Epidermal melanocyte (primary cell): ENCODE measurements at regions not wholly inside any gene's neighbourhood (a gene's known extent, or its start where the extent isn't known, plus 50 kb on each side); places are given as distances from the start of the nearest gene placed in this dataset.

Experiments used
- DNase-seq: peaks from one replicate; pipeline ENCODE4 v3.0.0; 2011; ENCODE audit warnings: low spot score; ENCODE audit not compliant: insufficient read length

DNA sequence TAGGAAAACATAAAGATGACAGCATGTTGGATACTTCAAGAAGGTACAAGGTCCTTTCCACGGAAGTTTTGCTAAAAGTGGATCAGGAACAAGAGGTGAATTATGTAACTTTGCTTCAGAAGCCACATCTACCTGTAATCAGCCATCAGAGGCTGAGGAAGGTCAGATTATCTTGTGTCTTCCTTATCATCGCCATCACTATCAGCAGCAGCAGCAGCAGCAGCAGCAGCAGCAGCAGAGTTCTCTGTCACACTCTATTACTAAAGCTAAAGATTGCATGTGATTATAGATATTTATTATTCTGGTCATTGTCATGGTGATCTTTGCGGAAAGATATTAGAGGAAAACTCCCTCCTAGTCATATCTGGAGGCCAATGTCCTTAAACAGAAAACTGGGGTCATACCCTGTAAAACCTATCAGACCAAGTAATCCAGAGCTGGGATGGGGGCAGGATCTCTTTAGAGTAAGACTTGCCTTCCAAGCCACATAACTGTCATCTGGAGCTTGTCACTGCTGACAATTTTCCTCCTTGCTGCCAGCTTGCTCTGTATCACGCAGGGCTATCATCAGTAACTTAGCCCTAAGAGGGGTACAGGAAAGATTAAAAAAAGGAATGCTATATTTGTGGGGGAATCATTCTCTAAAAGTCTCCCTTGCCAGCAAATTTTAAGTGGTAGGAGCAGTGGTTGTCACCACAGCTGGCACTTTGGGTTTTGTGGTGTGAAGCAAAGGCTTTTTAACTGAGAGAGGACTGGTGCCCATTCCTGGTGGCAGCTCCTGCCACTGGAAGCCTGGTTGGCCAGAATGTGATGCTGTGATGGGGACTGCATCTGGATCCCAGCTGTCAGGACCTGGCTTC lies 130.9 kb upstream of the RASGRP1 start:
- DNase-seq, result no peak

DNA sequence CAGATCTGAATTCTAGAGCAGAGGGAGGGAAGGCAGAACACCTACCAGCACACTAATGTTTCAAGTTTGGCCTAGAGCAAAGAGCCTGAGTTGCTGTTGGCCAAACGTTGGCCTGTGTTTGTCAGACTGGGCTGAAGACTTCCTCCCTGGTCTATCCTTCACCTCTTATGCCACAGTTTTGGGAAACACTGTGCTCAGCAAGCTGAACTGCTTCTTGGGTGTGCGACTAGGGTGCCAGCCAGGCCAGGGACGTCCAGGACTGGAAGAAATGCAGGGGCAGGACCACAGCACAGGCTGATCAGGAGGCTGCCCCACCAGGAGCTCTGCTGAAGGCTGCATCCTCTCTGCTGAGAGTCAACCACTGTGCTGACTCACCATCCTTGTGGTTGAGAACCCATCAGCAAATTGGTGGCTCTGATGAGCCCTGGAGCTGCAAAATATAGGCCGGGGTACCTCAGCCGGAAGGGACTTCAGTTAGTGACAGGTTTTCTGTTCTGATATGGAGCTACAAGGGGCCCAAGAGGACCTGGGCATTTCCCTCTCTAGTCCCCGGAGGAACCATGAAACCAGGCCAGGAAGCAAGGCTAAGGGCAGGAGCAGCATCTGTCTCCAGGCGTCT lies 131.6 kb upstream of the RASGRP1 start:
- DNase-seq, result no peak

DNA sequence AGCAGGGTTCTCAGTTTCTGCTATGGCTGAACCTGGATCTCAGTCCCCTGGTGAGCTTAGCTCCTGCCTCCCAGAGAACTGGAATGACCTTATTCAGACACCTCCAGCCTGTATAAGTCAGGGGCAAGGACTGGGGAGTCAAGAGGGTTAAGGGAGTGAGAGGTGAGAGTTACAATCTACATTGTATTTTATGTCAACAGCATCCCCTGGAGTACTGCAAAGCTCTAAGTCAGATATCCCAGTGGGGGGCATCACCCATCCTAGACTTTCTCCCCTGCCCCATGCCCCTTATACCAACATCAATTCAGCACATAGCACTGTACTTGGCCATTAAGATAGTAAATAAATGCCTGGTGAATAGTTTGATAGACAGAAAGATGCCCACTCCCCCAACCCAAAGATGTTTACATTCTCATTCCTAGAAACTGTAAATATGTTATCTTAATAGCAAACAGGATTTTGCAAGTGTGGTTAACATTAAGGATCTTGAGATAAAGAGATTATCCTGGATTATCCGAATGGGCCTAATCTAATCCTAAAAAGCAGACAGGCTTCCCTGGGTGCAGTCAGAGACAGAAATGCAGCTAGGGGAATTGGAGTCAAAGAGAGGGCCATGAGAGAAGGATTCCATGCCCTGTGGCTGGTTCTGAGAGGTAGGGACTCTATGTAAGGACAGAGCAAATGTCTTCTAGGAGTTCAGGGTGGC lies 132.3 kb upstream of the RASGRP1 start:
- no peak for DNase-seq

DNA sequence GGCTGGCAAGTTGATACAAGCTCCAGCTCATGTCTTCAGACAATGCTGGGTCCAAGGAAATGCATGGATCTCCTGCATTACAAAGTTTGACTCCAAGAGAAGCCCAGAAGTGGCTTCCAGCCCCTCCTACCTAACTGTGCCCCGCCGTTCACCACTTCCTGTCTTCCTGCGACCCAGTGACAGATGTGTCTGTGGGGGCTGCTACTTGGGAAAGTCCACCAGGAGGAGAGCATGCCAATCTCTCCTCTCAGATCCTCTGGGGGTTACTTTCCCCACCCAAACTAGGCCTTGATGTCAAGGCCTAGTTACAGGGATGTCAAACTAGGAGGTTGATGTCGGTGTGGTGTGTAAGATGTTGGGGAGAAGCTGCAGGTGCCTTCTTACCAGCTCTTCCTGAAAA lies 133.6 kb upstream of the RASGRP1 start:
- no peak for DNase-seq

DNA sequence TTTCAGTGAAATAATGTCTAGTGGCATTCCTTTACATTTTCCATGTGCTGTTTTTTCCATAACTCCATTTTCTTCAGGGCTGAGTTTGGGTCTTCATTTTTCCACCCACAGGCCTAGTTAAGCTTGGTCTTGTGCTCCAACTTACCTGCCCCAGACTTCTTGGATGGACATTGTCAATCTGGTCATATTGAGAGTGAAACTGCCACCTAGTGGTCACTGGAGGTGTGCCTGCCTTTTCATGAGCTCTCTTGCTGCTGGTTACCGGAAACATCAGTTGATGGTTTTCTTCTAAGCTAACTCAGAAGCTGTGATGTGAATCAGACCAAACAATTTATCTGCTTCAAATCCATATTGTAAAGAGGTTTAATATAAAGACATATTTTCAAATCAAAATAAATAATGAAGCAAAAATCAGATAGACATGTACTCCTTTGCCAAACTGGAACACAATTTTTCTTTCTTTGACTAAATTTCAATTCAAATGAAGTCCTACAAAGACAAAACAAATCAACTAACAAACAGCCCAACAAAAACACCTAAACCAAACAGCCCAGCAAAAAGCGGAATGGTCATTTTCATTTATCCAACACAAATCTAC lies 135.1 kb upstream of the RASGRP1 start:
- no peak for DNase-seq

DNA sequence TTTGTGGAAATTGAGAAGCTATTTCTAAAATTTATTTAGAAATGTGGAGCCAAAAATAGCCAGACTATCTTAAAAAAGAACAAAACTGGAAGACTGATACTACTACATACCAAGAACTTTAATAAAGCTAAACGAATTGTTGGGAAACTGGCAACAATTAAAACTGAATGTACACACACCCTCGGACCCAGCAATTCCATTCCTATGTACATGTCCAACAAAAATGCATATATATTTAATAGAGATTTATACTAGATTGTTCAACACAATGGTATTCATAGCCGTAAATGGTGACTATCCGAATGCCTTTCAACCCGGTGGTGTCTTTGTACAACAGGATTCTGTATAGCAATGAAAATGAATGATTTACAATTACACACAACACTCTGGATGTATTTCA lies 136.5 kb upstream of the RASGRP1 start:
- no peak for DNase-seq

DNA sequence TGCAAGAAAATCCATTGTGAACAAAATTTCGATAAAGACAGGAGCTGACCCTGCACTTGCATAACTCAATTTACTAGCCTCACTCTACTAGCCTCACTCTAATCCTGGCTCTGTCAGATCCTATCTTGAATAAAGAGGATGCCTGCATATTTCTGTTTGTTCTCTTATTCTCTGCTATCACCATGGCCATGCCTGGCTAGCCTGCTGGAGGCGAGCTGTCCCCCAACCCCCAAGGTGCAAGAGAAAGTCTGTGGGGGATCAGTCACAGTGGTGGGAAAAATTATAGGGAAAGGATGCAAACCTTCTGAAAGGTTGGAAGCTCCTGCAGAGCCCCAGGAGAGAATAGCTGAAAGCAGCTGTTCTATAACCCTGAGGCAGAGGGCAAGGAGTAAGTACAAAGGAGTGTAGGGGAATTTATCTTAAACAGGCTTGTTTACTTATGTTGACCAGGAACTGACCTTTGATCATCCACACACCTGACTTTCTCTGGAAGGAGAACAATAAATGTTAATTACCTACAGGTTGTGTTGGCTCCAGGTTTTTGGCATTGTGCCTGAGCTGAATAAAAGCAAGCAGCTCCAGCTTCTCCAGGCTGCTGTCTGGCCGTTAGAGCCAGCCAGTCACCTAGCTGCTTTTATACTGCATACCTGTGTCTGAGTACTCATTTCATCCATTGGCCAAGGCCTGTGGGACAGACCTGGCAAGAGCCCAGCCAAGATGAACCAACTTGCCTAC lies 137.7 kb upstream of the RASGRP1 start:
- no peak for DNase-seq

DNA sequence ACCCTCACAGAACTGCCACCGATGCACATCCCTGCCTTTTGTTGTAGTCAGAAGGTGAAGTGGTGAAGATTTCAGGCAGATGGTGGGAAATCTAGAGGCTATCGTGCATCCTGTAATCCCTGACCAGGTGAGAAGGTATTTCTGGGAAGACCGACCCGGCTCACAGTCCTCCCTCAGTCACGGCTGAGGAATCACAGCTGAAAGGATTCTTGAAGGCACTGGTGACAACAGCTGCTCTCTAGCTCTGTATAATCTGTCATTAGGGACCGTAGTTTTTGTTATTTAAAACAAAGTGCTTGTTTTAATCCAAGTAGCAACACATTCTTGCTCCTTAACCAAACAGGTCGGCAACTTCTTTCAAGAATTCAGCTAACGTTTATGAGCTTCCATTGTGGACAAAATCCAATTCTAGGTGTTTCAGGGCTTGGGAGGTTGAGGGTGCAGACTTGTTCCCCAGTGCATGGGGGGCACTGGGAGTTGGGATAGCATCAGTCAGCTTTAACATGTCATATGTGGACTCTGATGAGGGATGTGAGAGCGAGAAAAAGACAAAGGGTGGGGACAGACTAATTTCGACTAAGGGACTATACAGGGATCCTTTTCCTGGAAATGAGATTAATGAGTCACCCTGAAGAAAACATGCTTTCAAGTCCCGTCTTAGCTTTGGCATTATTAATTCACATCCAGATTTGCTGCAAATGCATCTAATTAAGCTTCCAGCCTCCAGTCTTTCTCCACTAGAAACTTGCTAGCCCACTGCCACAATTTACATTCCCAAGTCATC lies 141.0 kb upstream of the RASGRP1 start:
- DNase-seq, result no peak

DNA sequence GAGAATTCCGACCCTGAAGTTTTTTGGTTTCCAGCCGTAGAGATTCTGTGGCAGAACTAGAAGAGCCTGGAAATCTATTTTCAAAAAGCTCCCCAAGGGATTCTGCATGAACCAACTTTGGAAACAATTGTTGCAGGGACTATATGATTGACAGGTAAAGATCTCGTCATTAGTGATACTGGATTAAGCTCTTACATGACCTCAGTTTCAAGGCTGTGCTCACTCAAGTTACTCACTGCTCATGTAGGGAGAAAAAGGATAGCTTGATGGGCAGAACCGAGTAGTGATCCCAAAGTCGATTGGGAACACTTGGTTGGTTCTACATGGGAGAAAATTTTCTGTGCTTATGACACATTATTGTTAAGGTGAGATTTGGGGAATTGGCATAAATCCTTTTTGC lies 142.3 kb upstream of the RASGRP1 start:
- no peak for DNase-seq

DNA sequence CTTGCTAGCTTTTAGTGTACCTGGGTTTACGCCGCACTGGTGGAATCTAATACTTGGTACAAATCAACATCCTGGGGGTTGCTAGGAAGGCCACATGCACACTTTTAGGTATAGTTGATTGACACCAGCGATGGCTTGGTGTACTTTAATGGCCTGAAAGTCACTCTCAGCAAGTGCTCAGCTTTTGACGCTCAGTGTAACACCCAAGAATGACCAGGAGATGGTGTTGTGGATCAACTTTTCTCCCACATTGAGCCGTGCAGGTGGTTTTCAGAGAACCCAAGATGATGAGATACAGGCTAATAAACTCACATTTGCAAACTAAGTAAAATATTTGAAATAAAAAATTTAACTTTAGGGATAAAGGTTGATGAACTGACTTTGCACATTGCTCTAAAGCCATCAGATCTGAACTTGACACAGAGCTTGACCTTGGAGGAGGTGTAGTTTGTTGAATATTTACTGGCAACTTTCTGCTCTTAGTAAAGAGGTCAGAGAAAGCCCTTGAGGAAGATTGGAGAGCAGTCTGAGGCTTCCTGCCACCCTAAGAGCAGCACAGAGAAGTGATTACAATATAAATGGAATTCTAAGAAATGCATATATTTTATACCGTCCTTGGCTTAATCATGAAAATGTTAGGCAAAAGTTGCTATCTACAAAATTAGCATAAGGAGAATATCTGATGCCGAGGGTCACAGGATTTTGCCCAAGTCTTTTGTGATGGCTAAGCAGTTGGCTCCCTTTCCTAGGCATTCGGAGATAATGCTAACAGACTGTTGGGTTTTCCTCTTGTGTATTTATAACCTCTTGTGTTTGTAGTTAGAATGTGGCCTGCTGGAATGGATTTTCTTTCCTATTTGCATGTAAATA lies 143.4 kb upstream of the RASGRP1 start:
- no peak for DNase-seq

DNA sequence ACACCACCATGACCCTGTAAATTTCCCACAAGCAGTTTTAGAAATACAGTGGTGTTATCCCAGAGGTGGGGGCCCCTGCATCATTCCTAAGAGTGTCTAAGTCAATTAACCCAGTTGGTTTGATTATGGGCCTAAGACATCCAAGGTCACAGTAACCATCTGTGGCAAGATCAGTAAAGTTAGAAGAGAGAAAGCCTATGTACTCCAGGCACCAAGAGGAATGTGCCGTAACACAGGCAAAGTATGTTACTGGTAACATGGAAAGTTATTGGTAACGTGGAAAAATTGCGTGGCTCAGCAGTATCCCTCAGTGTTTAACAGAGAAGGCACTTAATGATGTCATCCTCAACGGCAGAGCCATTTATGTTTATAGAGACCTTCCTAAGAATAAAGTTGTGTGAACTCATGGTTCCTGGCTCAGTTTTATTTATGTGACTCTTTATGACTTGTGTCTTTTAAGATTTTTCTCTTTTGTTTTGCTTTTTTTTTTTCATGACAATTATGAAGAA lies 144.1 kb upstream of the RASGRP1 start:
- no peak for DNase-seq

DNA sequence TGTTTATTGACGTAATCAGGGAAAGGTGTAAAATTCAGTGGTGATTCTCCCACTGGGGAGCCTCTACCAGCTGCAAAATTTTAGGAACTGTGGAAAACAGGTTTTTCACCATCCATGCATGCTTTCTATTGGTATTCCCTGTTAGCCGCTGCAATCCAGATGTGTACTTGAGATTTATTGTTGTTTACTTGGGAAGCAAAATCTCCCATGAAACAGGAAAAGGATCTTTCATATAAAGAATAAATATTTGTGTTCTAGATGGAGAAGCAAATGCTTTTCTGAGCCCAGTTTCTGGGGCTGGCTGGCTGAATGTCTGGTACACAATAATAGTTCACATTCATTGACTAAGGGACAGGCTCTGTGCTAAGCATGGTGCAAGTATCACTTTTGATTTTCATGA lies 144.6 kb upstream of the RASGRP1 start:
- DNase-seq, result no peak

DNA sequence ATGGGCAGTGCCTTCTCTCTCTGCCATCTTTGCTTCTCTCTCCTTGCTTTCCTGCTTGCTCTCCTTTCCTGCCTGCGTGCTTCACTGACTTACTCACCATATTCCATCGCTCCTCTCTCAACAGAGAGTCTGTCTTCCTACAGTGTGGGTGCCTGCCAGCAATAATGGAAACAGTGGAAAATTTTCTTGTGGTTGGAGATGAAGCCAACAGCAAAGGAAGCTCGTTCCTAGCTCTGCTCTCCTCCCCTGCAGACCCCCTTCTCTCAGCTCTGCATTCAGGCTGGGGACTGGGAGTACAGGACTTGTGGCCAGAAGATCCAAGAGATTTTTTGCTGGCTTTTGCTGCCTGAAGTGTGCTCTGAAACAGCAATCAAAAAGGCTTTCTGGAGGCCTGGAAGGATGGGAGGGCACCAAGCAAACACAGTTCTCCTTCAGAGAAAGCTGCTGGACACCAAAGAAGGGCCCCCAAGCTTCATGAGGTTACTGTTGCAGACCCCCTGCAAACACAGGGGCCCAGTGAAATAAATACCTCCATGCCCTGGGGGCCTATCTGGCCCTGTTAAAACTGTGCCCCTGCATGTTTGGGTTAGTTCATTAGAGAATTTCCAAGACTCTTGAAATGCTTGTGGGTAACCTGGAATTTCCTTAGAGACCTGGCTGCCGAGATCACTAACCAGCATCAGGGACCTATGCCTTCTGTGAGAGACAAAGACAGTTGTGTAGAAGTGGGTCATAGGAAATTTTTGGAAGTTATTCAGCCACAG lies 149.9 kb upstream of the RASGRP1 start:
- DNase-seq, result no peak

DNA sequence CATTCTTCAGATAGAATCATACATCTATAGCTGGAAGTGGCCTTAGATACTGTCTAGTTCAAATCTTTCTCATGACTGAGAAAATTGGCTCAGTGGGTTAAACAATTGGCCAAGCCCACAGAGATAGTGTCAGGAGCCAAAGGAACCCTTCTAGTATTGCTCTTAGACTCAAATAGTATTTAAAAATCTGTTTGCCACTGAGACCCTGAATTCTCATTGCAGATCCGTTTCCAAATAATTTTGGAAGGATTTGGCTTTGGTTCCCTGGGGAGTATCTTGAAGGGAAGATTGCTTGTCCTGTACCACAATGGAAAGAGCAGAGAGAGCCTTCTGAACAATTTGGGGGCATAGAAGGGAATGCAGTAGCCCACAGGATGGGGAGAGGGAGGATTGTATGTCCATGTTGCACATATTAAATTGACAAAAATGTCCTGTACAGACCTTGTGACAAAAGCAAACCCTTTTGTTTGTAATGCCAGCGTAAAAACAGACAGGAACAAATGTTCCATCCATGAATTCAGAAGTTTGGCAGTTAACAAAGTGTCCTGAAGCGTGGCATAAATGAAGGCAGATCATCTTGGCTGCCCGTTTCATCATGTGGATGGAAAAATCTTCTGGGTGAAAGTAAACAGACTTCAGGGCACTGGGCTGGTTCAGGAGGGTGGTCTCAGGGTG lies 156.4 kb upstream of the RASGRP1 start:
- DNase-seq, result no peak

DNA sequence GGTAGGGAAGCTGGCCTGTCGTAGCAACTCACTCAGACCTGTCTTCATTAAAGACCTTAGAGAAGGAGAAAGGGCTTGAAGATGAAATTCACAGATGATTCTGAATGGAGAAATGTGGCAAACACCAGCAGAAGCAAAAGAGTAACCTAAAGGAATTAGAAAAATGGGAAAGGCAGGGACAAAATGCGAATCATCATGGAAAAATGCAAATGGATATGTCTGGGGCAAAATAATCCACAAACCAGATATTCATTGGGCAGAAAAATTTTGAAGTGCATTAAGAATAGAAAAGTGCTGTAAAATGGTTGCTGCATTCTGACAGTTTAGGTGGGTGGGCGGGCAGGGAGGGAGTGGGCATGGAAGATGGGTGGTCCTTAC lies 156.9 kb upstream of the RASGRP1 start:
- no peak for DNase-seq

DNA sequence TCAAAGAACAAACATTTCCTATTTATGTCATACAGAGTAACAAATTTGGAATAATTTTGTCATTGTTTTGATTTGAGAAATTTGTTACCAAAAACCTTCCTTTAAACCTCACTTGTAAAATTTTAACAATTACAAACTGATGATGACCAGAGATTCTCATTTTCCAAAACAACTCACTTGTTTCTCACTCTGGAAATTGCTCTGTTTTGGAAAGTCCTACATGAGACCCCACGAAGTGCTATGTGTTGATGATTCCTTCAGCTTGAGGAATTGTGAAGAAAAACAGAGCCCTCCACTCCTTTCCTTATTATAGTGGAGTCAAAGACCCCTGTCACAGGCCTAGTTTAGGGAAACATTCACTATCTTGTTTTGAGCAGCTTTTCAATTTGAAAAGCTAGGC lies 157.6 kb upstream of the RASGRP1 start:
- DNase-seq, result no peak

DNA sequence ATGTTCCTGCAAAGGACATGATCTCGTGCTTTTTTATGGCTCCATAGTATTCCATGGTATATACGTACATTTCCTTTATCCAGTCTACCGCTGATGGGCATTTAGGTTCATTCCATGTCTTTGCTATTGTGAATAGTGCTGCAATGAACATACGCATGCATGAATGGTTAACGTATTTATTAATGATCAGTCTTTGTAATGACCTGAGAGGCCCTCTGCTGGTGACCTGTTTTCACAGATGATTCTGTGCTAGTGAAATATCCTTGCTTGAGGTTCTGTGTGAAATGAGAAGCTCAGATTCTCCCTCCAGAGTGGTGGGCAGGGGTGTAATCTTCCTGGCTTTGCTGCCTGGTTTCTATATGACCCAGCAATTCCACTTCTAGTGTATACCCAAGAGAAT lies 160.2 kb upstream of the RASGRP1 start:
- no peak for DNase-seq

DNA sequence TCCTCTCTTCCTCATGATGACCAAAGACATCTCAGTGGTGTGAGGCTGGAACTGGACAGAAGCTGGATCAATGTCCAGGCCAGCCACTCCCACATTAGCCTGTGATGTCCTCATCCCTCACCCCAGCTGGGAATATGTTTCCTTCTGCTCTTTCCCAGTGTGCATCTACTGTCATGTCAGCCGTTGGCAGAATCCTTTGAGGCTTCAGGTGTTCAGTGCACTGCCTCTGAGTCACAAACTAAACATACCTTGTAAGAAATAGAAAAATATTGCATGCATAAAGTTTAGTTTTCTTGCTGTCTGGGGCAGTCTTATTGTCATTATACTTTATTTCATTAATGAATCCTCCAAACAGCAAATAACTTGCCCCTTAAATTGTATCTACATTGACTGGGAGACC lies 161.6 kb upstream of the RASGRP1 start:
- DNase-seq, result no peak
